OCI-LY3 (cell line): ENCODE measurements at regions not wholly inside any gene's neighbourhood (a gene's known extent, or its start where the extent isn't known, plus 50 kb on each side); places are given as distances from the start of the nearest gene placed in this dataset.

Experiments
- H2AFZ ChIP-seq: fragments of 200-600, 300-600 bp; shearing (Covaris generic); 2 replicates; pipeline ENCODE4 v1.6.0; 2014; ENCODE audit warnings: antibody characterized with exemption, low read depth, low read length
- H3K27ac ChIP-seq: fragments of 200-600, 300-600 bp; sonication (generic); 2 replicates; pipeline ENCODE4 v1.5.1; 2014; ENCODE audit warnings: mild to moderate bottlenecking, low read length, moderate library complexity, mixed read lengths
- H3K27me3 ChIP-seq: fragments of 200-600, 300-600 bp; sonication (generic); 2 replicates; pipeline ENCODE4 v1.6.1; 2014; ENCODE audit warnings: low read depth, low read length, mixed read lengths
- H3K36me3 ChIP-seq: fragments of 200-600, 300-600 bp; sonication (generic); replicated peaks from 2 replicates; pipeline ENCODE3; 2014; ENCODE audit warnings: low read depth, low read length, mixed read lengths
- H3K4me1 ChIP-seq: fragments of 300-600, 200-600 bp; sonication (generic); 2 replicates; pipeline ENCODE4 v1.6.1; 2014; ENCODE audit warnings: low read length, mixed read lengths
- H3K4me2 ChIP-seq: fragments of 200-600, 300-600 bp; sonication (generic); 2 replicates; pipeline ENCODE4 v1.6.1; 2014; ENCODE audit warnings: low read length, mixed read lengths
- H3K4me3 ChIP-seq: fragments of 300-600, 200-600 bp; sonication (generic); 2 replicates; pipeline ENCODE4 v1.5.1; 2014; ENCODE audit warnings: antibody characterized with exemption, mild to moderate bottlenecking, low read length, moderate library complexity
- H3K79me2 ChIP-seq: fragments of 300-600, 200-600 bp; shearing (Covaris generic); 2 replicates; pipeline ENCODE4 v1.6.1; 2014; ENCODE audit warnings: mild to moderate bottlenecking, low read length, mixed read lengths
- H3K9ac ChIP-seq: fragments of 300-600, 200-600 bp; shearing (Covaris generic); 2 replicates; pipeline ENCODE4 v1.6.0; 2014; ENCODE audit warnings: mild to moderate bottlenecking, low read length, moderate library complexity
- H3K9me3 ChIP-seq: fragments of 200-600, 300-600 bp; shearing (Covaris generic); 2 replicates; pipeline ENCODE4 v1.6.1; 2014; ENCODE audit warnings: low read length, mixed read lengths; ENCODE audit not compliant: insufficient read depth
- H4K20me1 ChIP-seq: fragments of 200-600, 300-600 bp; sonication (generic); 2 replicates; pipeline ENCODE4 v1.6.1; 2016; ENCODE audit warnings: low read length, mixed read lengths; ENCODE audit not compliant: insufficient read depth
- CTCF ChIP-seq: fragments of 200-600, 300-600 bp; sonication (generic); IDR thresholded peaks from 2 replicates; pipeline ENCODE4 v1.5.1; 2014; ENCODE audit warnings: antibody characterized with exemption, low read length, low read depth
- EZH2phosphoT487 ChIP-seq: fragments of 200-600 bp; shearing (Covaris generic); IDR thresholded peaks from 2 replicates; pipeline ENCODE4 v1.6.1; 2018; ENCODE audit warnings: antibody characterized with exemption, mixed run types, low read depth

- H4K20me1 ChIP-seq = no peaks in the 10 kb centered on the region
- no peaks in the 10 kb centered on the region for H3K4me1 ChIP-seq
- no peak overlapping the region for H3K9ac ChIP-seq
- TF ChIP-seq CTCF (no peak), EZH2phosphoT487 (no peak)
- H3K36me3 ChIP-seq = no peaks in the 10 kb centered on the region
- no peak overlapping the region for H2AFZ ChIP-seq
- H3K4me2 ChIP-seq = no peak overlapping the region
- no peaks in the 10 kb centered on the region for H3K9me3 ChIP-seq
- peaks cover 56% of the 10 kb centered on the region for H3K27me3 ChIP-seq
- no peaks in the 10 kb centered on the region for H3K79me2 ChIP-seq
- no peak overlapping the region for H3K27ac ChIP-seq
- no peak overlapping the region for H3K4me3 ChIP-seq
These were observed 130.8 kb upstream of the PTPRT start for GRCh38 chr20:43320536-43320935.

- Histone ChIP-seq H4K20me1 (no peaks in the 10 kb centered on the region), H3K4me1 (no peaks in the 10 kb centered on the region), H3K9ac (no peak overlapping the region), H3K36me3 (no peaks in the 10 kb centered on the region), H3K27ac (no peak overlapping the region), H3K79me2 (no peaks in the 10 kb centered on the region), H3K4me3 (no peak overlapping the region), H3K27me3 (peaks cover 51% of the 10 kb centered on the region), H3K4me2 (no peak overlapping the region), H3K9me3 (no peaks in the 10 kb centered on the region), H2AFZ (no peak overlapping the region)
- TF ChIP-seq CTCF (no peak), EZH2phosphoT487 (no peak)
These were observed 129.1 kb upstream of the PTPRT start for GRCh38 chr20:43318755-43319297.

GRCh38 chr20:43316271-43316670 lies 126.6 kb upstream of the PTPRT start:
- H4K20me1 ChIP-seq = no peaks in the 10 kb centered on the region
- H3K9ac ChIP-seq = no peak overlapping the region
- H3K4me1 ChIP-seq = no peaks in the 10 kb centered on the region
- H3K27ac ChIP-seq = no peak overlapping the region
- no peaks in the 10 kb centered on the region for H3K9me3 ChIP-seq
- TF ChIP-seq EZH2phosphoT487 = no peak
- no peak for TF ChIP-seq CTCF
- peaks cover 46% of the 10 kb centered on the region for H3K27me3 ChIP-seq
- H2AFZ ChIP-seq = no peak overlapping the region
- H3K79me2 ChIP-seq = no peaks in the 10 kb centered on the region
- no peak overlapping the region for H3K4me2 ChIP-seq
- H3K36me3 ChIP-seq = no peaks in the 10 kb centered on the region
- H3K4me3 ChIP-seq = no peak overlapping the region

GRCh38 chr20:43309266-43309665 lies 119.6 kb upstream of the PTPRT start:
- no peaks in the 10 kb centered on the region for H4K20me1 ChIP-seq
- H3K4me2 ChIP-seq = no peak overlapping the region
- no peak overlapping the region for H3K9ac ChIP-seq
- H3K36me3 ChIP-seq = no peaks in the 10 kb centered on the region
- no peak overlapping the region for H2AFZ ChIP-seq
- H3K4me1 ChIP-seq = no peaks in the 10 kb centered on the region
- H3K27ac ChIP-seq = no peak overlapping the region
- no peaks in the 10 kb centered on the region for H3K79me2 ChIP-seq
- TF ChIP-seq EZH2phosphoT487 (no peak), CTCF (no peak)
- peaks cover 40% of the 10 kb centered on the region for H3K27me3 ChIP-seq
- no peak overlapping the region for H3K4me3 ChIP-seq
- 0 out of 2 replicates have a peak, but pooled peaks cover 8% of the 10 kb centered on the region for H3K9me3 ChIP-seq
